ENCODE measurements at regions not wholly inside any gene's neighbourhood (a gene's known extent, or its start where the extent isn't known, plus 50 kb on each side); places are given as distances from the start of the nearest gene placed in this dataset.
"Not testable (repeated sequence)": the region's sequence is repeated elsewhere in the genome, so short reads cannot be mapped to it uniquely, and the experiment has no call there.

- no peak for ATAC-seq (ENCODE audit: insufficient number of reproducible peaks, low FRiP score, low read depth)
- Histone ChIP-seq H3K4me1 (ENCODE audit: control insufficient read depth in 1 of 2, low read depth in 2 of 2) (no peaks in the 10 kb centered on the region), H3K4me3 (no peak overlapping the region), H3K36me3 (no peaks in the 10 kb centered on the region), H3K27me3 (replicated peaks; ENCODE audit: insufficient read depth) (no peaks in the 10 kb centered on the region), H3K9me3 (peaks cover 7% of the 10 kb centered on the region), H3K27ac (no peak overlapping the region)
- no peak for DNase-seq (ENCODE audit: low spot score)
- no peak for TF ChIP-seq CTCF (IDR thresholded peaks at IDR 0.05)
Observed at GRCh38 chr4:86523333-86523732, 70.8 kb upstream of the PTPN13 start.

- H3K9me3 ChIP-seq; H3K36me3 ChIP-seq; H3K27ac ChIP-seq; H3K27me3 ChIP-seq (replicated peaks; ENCODE audit: insufficient read depth); H3K4me3 ChIP-seq; ATAC-seq (ENCODE audit: insufficient number of reproducible peaks, low FRiP score, low read depth); H3K4me1 ChIP-seq (ENCODE audit: control insufficient read depth in 1 of 2, low read depth in 2 of 2); DNase-seq (ENCODE audit: low spot score): not testable (repeated sequence)
Observed at GRCh38 chr4:86527713-86528112, 66.4 kb upstream of the PTPN13 start.

GRCh38 chr4:86529436-86529835 is 64.7 kb upstream of the PTPN13 start:
- Histone ChIP-seq H3K27ac (no peak overlapping the region), H3K27me3 (replicated peaks; ENCODE audit: insufficient read depth) (no peaks in the 10 kb centered on the region), H3K9me3 (no peaks in the 10 kb centered on the region), H3K4me3 (no peak overlapping the region), H3K36me3 (no peaks in the 10 kb centered on the region), H3K4me1 (ENCODE audit: control insufficient read depth in 1 of 2, low read depth in 2 of 2) (no peaks in the 10 kb centered on the region)
- no peak for DNase-seq (ENCODE audit: low spot score)
- no peak for ATAC-seq (ENCODE audit: insufficient number of reproducible peaks, low FRiP score, low read depth)
- no peak for TF ChIP-seq CTCF (IDR thresholded peaks at IDR 0.05)

- no peaks in the 10 kb centered on the region for H3K27me3 ChIP-seq (replicated peaks; ENCODE audit: insufficient read depth)
- no peak overlapping the region for H3K27ac ChIP-seq
- ATAC-seq (ENCODE audit: insufficient number of reproducible peaks, low FRiP score, low read depth) (no peak), DNase-seq (ENCODE audit: low spot score) (no peak)
- no peak for TF ChIP-seq CTCF (IDR thresholded peaks at IDR 0.05)
- H3K4me1 ChIP-seq (ENCODE audit: control insufficient read depth in 1 of 2, low read depth in 2 of 2): no peaks in the 10 kb centered on the region
- no peak overlapping the region for H3K4me3 ChIP-seq
- H3K9me3 ChIP-seq: no peaks in the 10 kb centered on the region
- no peaks in the 10 kb centered on the region for H3K36me3 ChIP-seq
Observed at GRCh38 chr4:86530183-86530582, 63.9 kb upstream of the PTPN13 start.

- H3K4me1 ChIP-seq (ENCODE audit: control insufficient read depth in 1 of 2, low read depth in 2 of 2): no peaks in the 10 kb centered on the region
- no peaks in the 10 kb centered on the region for H3K36me3 ChIP-seq
- DNase-seq (ENCODE audit: low spot score): no peak
- no peak overlapping the region for H3K4me3 ChIP-seq
- ATAC-seq (ENCODE audit: insufficient number of reproducible peaks, low FRiP score, low read depth): no peak
- H3K9me3 ChIP-seq: no peaks in the 10 kb centered on the region
- H3K27me3 ChIP-seq (replicated peaks; ENCODE audit: insufficient read depth): no peaks in the 10 kb centered on the region
- H3K27ac ChIP-seq: no peak overlapping the region
- no peak for TF ChIP-seq CTCF (IDR thresholded peaks at IDR 0.05)
Observed at GRCh38 chr4:86531440-86531839, 62.7 kb upstream of the PTPN13 start.

- no peaks in the 10 kb centered on the region for H3K27me3 ChIP-seq (replicated peaks; ENCODE audit: insufficient read depth)
- H3K9me3 ChIP-seq: no peaks in the 10 kb centered on the region
- no peak overlapping the region for H3K4me3 ChIP-seq
- no peak for TF ChIP-seq CTCF (IDR thresholded peaks at IDR 0.05)
- H3K27ac ChIP-seq: no peak overlapping the region
- H3K36me3 ChIP-seq: no peaks in the 10 kb centered on the region
- no peaks in the 10 kb centered on the region for H3K4me1 ChIP-seq (ENCODE audit: control insufficient read depth in 1 of 2, low read depth in 2 of 2)
- DNase-seq (ENCODE audit: low spot score): no peak
- ATAC-seq (ENCODE audit: insufficient number of reproducible peaks, low FRiP score, low read depth): no peak
Observed at GRCh38 chr4:86532851-86533250, 61.3 kb upstream of the PTPN13 start.
